ENCODE measurements at regions not wholly inside any gene's neighbourhood (a gene's known extent, or its start where the extent isn't known, plus 50 kb on each side); places are given as distances from the start of the nearest gene placed in this dataset.

DNA sequence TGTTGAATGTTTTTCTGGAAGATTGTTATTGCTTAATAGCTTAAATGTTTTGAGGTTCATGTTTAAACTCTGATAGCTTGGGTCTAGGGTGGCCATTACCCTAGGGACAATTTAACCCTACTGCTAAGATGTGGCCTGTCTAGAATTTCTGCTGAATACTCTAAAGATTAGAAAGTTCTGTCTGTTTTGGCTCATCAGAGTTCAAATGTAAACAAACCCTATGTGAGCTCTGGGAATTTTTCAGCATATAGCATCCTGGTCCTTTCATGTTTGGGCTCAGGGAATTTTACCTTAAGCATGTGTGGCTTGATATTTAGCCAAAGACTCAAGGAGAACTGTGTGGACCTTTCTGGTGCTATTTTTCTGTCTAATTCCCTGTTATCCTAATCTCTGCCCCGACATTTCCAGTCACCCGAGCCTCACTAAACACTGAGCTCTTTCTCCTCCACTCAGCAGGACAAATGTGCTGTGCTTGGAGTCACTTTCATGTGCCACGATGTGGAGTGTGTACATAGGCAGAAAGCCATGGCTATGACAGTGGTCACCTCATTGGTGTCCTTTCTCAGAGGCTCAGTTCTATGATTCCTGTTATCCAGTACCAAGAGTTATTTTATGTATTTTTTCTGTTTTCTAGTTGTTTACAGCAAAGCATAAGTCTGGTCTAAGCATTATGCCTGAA, 492.5 kb upstream of the SPHKAP start:
- TF ChIP-seq CTCF (IDR thresholded peaks at IDR 0.05; ENCODE audit: insufficient read depth, low read length) = no peak
- TF ChIP-seq POLR2AphosphoS5 (IDR thresholded peaks at IDR 0.05; ENCODE audit: low read depth) = no peak
- TF ChIP-seq GABPA (IDR thresholded peaks at IDR 0.05; ENCODE audit: low read depth) = no peak
- TF ChIP-seq, protein P1, sequence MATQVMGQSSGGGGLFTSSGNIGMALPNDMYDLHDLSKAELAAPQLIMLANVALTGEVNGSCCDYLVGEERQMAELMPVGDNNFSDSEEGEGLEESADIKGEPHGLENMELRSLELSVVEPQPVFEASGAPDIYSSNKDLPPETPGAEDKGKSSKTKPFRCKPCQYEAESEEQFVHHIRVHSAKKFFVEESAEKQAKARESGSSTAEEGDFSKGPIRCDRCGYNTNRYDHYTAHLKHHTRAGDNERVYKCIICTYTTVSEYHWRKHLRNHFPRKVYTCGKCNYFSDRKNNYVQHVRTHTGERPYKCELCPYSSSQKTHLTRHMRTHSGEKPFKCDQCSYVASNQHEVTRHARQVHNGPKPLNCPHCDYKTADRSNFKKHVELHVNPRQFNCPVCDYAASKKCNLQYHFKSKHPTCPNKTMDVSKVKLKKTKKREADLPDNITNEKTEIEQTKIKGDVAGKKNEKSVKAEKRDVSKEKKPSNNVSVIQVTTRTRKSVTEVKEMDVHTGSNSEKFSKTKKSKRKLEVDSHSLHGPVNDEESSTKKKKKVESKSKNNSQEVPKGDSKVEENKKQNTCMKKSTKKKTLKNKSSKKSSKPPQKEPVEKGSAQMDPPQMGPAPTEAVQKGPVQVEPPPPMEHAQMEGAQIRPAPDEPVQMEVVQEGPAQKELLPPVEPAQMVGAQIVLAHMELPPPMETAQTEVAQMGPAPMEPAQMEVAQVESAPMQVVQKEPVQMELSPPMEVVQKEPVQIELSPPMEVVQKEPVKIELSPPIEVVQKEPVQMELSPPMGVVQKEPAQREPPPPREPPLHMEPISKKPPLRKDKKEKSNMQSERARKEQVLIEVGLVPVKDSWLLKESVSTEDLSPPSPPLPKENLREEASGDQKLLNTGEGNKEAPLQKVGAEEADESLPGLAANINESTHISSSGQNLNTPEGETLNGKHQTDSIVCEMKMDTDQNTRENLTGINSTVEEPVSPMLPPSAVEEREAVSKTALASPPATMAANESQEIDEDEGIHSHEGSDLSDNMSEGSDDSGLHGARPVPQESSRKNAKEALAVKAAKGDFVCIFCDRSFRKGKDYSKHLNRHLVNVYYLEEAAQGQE (IDR thresholded peaks at IDR 0.05; ENCODE audit: insufficient replicate concordance, low read depth) = no peak

All from HL-60 (cell line).